BLaER1 treated with 17β-estradiol and CSF1 and Interleukin-3, amounts not matched to agents 10 nM and 100 nM (cell line): ENCODE measurements at regions not wholly inside any gene's neighbourhood (a gene's known extent, or its start where the extent isn't known, plus 50 kb on each side); places are given as distances from the start of the nearest gene placed in this dataset.
"Not testable (repeated sequence)": the region's sequence is repeated elsewhere in the genome, so short reads cannot be mapped to it uniquely, and the experiment has no call there.

Experiments
- H3K27ac ChIP-seq, 11 experiments: shearing (Covaris generic); formaldehyde crosslinking; 2 replicates each; pipeline ENCODE4 v1.8.1; 2022
- H3K27me3 ChIP-seq, 11 experiments: shearing (Covaris generic); formaldehyde crosslinking; 2 replicates each; pipeline ENCODE4 v1.8.1; 2022
- H3K36me3 ChIP-seq, 11 experiments: shearing (Covaris generic); formaldehyde crosslinking; 2 replicates each; pipeline ENCODE4 v1.8.1; 2022
- H3K4me1 ChIP-seq, 10 experiments: shearing (Covaris generic); formaldehyde crosslinking; 2 replicates each; pipeline ENCODE4 v1.8.1; 2022
- H3K4me2 ChIP-seq, 11 experiments: shearing (Covaris generic); formaldehyde crosslinking; 2 replicates each; pipeline ENCODE4 v1.8.1; 2022
- H3K4me3 ChIP-seq, 10 experiments: shearing (Covaris generic); formaldehyde crosslinking; 2 replicates each; pipeline ENCODE4 v1.8.1; 2022
- H3K9ac ChIP-seq, 11 experiments: shearing (Covaris generic); formaldehyde crosslinking; 2 replicates each; pipeline ENCODE4 v1.8.1; 2022
- H3K9me3 ChIP-seq, 11 experiments: shearing (Covaris generic); formaldehyde crosslinking; replicated peaks in 1 of 11; 2 replicates each; pipeline ENCODE4 v1.8.1; 2022
- H4K20me1 ChIP-seq, 11 experiments: shearing (Covaris generic); formaldehyde crosslinking; 2 replicates each; pipeline ENCODE4 v1.8.1; 2022
- Cebpa-rat ChIP-seq, 11 experiments: shearing (Covaris generic); IDR thresholded peaks; 2 replicates each; pipeline ENCODE4 v1.8.1; 2022

- no peaks in the 10 kb centered on the region for H3K27me3 ChIP-seq
- H3K9ac ChIP-seq, result no peak overlapping the region
- no peak for TF ChIP-seq Cebpa-rat (IDR thresholded peaks at IDR 0.05)
- H3K4me1 ChIP-seq, result peaks cover 4 to 28% (median 12%) of the 10 kb centered on the region in 10 experiments; a peak in 13 of 20 replicates
- peak overlapping the region in 1 of 11 experiments; percentile 39; a peak in 1 of 22 replicates for H3K27ac ChIP-seq
- peaks cover 0 to 9% (median 0%) of the 10 kb centered on the region in 11 experiments; a peak in 2 of 22 replicates for H3K9me3 ChIP-seq
- H3K4me3 ChIP-seq, result no peak overlapping the region
- peak overlapping the region in 5 of 11 experiments; percentile 7 to 67 (median 52); a peak in 8 of 22 replicates for H3K4me2 ChIP-seq
- no peaks in the 10 kb centered on the region for H4K20me1 ChIP-seq
- no peaks in the 10 kb centered on the region for H3K36me3 ChIP-seq
These were observed 158.1 kb downstream of the FGF1 start for GRCh38 chr5:142527664-142528295.

GRCh38 chr5:142527234-142527633, 158.7 kb downstream of the FGF1 start:
- H3K9me3 ChIP-seq, result peaks cover 0 to 9% (median 0%) of the 10 kb centered on the region in 11 experiments; a peak in 2 of 22 replicates
- no peak for TF ChIP-seq Cebpa-rat (IDR thresholded peaks at IDR 0.05)
- no peak overlapping the region for H3K9ac ChIP-seq
- H3K4me3 ChIP-seq, result no peak overlapping the region
- H3K27me3 ChIP-seq, result no peaks in the 10 kb centered on the region
- peaks cover 4 to 23% (median 12%) of the 10 kb centered on the region in 10 experiments; a peak in 13 of 20 replicates for H3K4me1 ChIP-seq
- H3K36me3 ChIP-seq, result no peaks in the 10 kb centered on the region
- H3K4me2 ChIP-seq, result peak overlapping the region in 5 of 11 experiments; percentile 7 to 67 (median 52); a peak in 8 of 22 replicates
- H4K20me1 ChIP-seq, result no peaks in the 10 kb centered on the region
- H3K27ac ChIP-seq, result no peak overlapping the region

- H3K9me3 ChIP-seq, result peaks cover 0 to 9% (median 0%) of the 10 kb centered on the region in 11 experiments; a peak in 3 of 22 replicates
- H4K20me1 ChIP-seq, result no peaks in the 10 kb centered on the region
- no peak overlapping the region for H3K4me3 ChIP-seq
- no peak overlapping the region for H3K4me2 ChIP-seq
- peaks cover 4 to 19% (median 10%) of the 10 kb centered on the region in 10 experiments; a peak in 13 of 20 replicates for H3K4me1 ChIP-seq
- no peak for TF ChIP-seq Cebpa-rat (IDR thresholded peaks at IDR 0.05)
- H3K27ac ChIP-seq, result no peak overlapping the region
- no peak overlapping the region for H3K9ac ChIP-seq
- no peaks in the 10 kb centered on the region for H3K27me3 ChIP-seq
- H3K36me3 ChIP-seq, result no peaks in the 10 kb centered on the region
These were observed 162.9 kb downstream of the FGF1 start for GRCh38 chr5:142522983-142523382.

- no peak overlapping the region for H3K9ac ChIP-seq
- H3K4me3 ChIP-seq, result no peak overlapping the region
- H3K4me2 ChIP-seq, result no peak overlapping the region
- no peak for TF ChIP-seq Cebpa-rat (IDR thresholded peaks at IDR 0.05)
- H3K9me3 ChIP-seq, result peaks cover 4 to 19% (median 10%) of the 10 kb centered on the region in 11 experiments; a peak in 17 of 22 replicates
- no peaks in the 10 kb centered on the region; a peak in 1 of 22 replicates for H3K36me3 ChIP-seq
- H4K20me1 ChIP-seq, result no peaks in the 10 kb centered on the region
- peaks cover 0 to 13% (median 0%) of the 10 kb centered on the region in 10 experiments; a peak in 5 of 20 replicates for H3K4me1 ChIP-seq
- no peak overlapping the region for H3K27ac ChIP-seq
- no peaks in the 10 kb centered on the region for H3K27me3 ChIP-seq
These were observed 164.2 kb downstream of the FGF1 start for GRCh38 chr5:142521706-142522105.

GRCh38 chr5:142520885-142521284, 165.0 kb downstream of the FGF1 start:
- peaks cover 7 to 21% (median 18%) of the 10 kb centered on the region in 11 experiments; a peak in 18 of 22 replicates for H3K9me3 ChIP-seq
- H3K4me3 ChIP-seq, result no peak overlapping the region
- no peaks in the 10 kb centered on the region for H3K27me3 ChIP-seq
- no peak overlapping the region for H3K4me2 ChIP-seq
- no peak overlapping the region for H3K27ac ChIP-seq
- no peaks in the 10 kb centered on the region for H4K20me1 ChIP-seq
- no peak for TF ChIP-seq Cebpa-rat (IDR thresholded peaks at IDR 0.05)
- H3K9ac ChIP-seq, result no peak overlapping the region
- H3K36me3 ChIP-seq, result no peaks in the 10 kb centered on the region; a peak in 1 of 22 replicates
- peaks cover 0 to 13% (median 0%) of the 10 kb centered on the region in 10 experiments; a peak in 5 of 20 replicates for H3K4me1 ChIP-seq

- not testable (repeated sequence) for H3K4me2 ChIP-seq, H4K20me1 ChIP-seq, H3K4me1 ChIP-seq, H3K27me3 ChIP-seq, H3K36me3 ChIP-seq, H3K9ac ChIP-seq, H3K4me3 ChIP-seq, H3K27ac ChIP-seq
- H3K9me3 ChIP-seq, result peaks cover 7 to 21% (median 19%) of the 10 kb centered on the region in 11 experiments; a peak in 18 of 22 replicates
These were observed 166.0 kb downstream of the FGF1 start for GRCh38 chr5:142519913-142520312.

- Histone ChIP-seq H3K27ac (no peak overlapping the region), H3K36me3 (no peaks in the 10 kb centered on the region; a peak in 1 of 22 replicates), H3K9me3 (peaks cover 7 to 20% (median 13%) of the 10 kb centered on the region in 11 experiments; a peak in 17 of 22 replicates), H3K4me2 (no peak overlapping the region), H3K4me3 (no peak overlapping the region), H3K27me3 (no peaks in the 10 kb centered on the region), H4K20me1 (no peaks in the 10 kb centered on the region), H3K9ac (no peak overlapping the region), H3K4me1 (peaks cover 0 to 10% (median 7%) of the 10 kb centered on the region in 10 experiments; a peak in 10 of 20 replicates)
- no peak for TF ChIP-seq Cebpa-rat (IDR thresholded peaks at IDR 0.05)
These were observed 168.1 kb downstream of the FGF1 start for GRCh38 chr5:142517840-142518239.

GRCh38 chr5:142516732-142517131, 169.2 kb downstream of the FGF1 start:
- Histone ChIP-seq H3K4me3 (no peak overlapping the region), H3K9ac (no peak overlapping the region), H3K27me3 (no peaks in the 10 kb centered on the region), H3K9me3 (peaks cover 7 to 20% (median 13%) of the 10 kb centered on the region in 11 experiments; a peak in 17 of 22 replicates), H3K27ac (no peak overlapping the region), H3K36me3 (no peaks in the 10 kb centered on the region; a peak in 1 of 22 replicates), H3K4me2 (no peak overlapping the region), H3K4me1 (peaks cover 0 to 10% (median 7%) of the 10 kb centered on the region in 10 experiments; a peak in 10 of 20 replicates), H4K20me1 (no peaks in the 10 kb centered on the region)
- no peak for TF ChIP-seq Cebpa-rat (IDR thresholded peaks at IDR 0.05)

- Histone ChIP-seq H3K36me3 (no peaks in the 10 kb centered on the region; a peak in 1 of 22 replicates), H3K4me2 (no peak overlapping the region), H4K20me1 (no peaks in the 10 kb centered on the region), H3K4me3 (no peak overlapping the region), H3K27me3 (no peaks in the 10 kb centered on the region), H3K27ac (no peak overlapping the region), H3K9me3 (peaks cover 7 to 20% (median 13%) of the 10 kb centered on the region in 11 experiments; a peak in 17 of 22 replicates), H3K4me1 (peaks cover 0 to 10% (median 7%) of the 10 kb centered on the region in 10 experiments; a peak in 10 of 20 replicates), H3K9ac (no peak overlapping the region)
- TF ChIP-seq Cebpa-rat (IDR thresholded peaks at IDR 0.05), result no peak
These were observed 170.9 kb downstream of the FGF1 start for GRCh38 chr5:142515036-142515435.
